GM03348 (cell line): ENCODE measurements at regions not wholly inside any gene's neighbourhood (a gene's known extent, or its start where the extent isn't known, plus 50 kb on each side); places are given as distances from the start of the nearest gene placed in this dataset.
A peak's percentile ranks its signal among the peaks of the same experiment; 100 is the strongest.
"Not testable (repeated sequence)": the region's sequence is repeated elsewhere in the genome, so short reads cannot be mapped to it uniquely, and the experiment has no call there.

Experiments
- DNase-seq: peaks from one replicate; pipeline ENCODE4 v3.0.0; 2012; ENCODE audit warnings: low spot score

- DNase-seq: no peak
Observed at GRCh38 chr7:24395512-24395911, 111.5 kb downstream of the NPY start.

DNA sequence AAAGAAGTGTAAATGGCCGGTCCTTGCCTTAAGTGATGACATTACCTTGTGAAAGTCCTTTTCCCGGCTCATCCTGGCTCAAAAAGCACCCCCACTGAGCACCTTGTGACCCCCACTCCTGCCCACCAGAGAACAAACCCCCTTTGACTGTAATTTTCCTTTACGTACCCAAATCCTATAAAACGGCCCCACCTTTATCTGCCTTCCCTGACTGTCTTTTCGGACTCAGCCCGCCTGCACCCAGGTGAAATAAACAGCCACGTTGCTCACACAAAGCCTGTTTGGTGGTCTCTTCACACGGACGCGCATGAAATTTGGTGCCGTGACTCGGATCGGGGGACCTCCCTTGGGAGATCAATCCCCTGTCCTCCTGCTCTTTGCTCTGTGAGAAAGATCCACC is 112.4 kb downstream of the NPY start:
- not testable (repeated sequence) for DNase-seq

- peak; percentile 39 for DNase-seq
Observed at GRCh38 chr7:24401628-24402593, 117.9 kb downstream of the NPY start.

- DNase-seq: no peak
Observed at GRCh38 chr7:24402655-24403054, 118.7 kb downstream of the NPY start.

DNA sequence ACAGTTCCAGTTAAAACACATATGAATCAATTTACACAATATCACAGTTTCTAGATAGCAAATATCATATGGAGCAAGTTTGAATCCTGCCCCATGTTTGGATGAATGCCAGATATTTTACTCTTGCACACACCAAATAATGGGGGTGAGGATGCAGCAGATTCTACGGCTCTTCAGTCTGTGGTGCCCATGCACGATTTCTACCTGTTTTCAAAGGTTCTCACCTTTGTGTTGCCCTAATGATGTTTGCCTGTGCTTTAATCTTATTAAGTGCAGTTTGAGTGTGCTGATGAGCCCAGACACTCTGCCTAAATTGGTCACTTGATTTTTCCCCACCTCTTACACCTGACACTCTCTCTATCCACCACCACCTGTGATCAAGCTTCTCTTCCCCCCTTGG is 119.6 kb downstream of the NPY start:
- DNase-seq: no peak

DNA sequence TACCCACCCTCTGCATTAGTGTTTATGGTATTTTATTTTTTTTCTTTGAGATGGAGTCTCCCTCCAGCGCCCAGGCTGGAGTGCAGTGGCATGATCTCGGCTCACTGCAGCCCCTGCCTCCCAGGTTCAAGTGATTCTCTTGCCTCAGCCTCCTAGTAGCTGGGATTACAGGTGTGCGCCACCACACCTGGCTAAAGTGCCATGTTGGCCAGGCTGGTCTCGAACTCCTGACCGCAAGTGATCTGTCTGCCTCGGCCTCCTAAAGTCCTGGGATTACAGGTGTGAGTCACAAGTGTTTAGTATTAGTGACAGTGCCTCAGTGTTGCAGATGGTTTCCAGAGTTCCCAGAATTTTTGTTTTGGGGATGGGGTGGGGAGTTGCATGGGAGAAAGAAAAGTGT is 120.3 kb downstream of the NPY start:
- no peak for DNase-seq

DNA sequence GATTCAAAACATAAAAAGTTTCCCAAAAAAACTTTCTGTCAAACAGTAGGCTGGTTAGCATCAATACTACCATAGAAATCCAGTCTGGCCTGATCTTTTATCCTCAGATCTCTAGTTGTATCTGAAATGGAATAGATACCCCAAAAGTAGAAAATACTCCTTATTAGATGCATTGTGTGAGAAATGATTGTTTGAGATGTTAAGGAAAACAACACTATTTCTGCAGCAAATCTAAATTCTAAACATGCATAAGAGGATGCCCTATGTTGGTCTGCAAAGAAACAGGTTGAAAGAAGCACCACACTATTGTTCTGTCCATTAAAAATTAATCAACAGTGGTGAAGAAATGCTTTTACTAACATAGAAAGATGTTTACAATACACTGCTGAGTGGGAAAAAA is 121.0 kb downstream of the NPY start:
- no peak for DNase-seq

GRCh38 chr7:24406053-24406788 is 122.2 kb downstream of the NPY start:
- no peak for DNase-seq

DNA sequence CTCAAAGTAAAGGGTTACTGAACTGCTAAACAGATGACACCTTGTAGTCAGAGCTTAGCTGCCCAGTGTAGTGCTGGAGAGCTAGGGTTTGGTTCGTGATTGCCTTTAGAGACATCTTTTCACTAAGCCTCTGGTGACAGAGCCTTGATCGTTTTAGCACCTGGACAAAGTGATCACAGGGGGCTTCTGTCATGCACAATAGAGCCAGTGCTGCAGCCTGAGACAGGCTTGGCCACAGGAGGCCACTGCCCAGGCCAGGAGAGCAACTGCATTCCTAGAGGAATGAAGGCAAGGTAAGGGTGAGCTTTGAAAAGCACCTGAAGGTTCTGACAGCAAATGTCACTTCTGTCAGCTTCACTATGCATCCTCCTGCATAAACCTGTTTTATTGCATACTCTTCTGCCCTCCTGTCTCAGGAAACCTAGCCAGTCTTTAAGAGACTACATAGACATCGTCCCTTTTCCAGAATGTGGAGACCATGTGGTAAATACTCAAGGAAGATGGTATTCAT is 122.9 kb downstream of the NPY start:
- no peak for DNase-seq

DNA sequence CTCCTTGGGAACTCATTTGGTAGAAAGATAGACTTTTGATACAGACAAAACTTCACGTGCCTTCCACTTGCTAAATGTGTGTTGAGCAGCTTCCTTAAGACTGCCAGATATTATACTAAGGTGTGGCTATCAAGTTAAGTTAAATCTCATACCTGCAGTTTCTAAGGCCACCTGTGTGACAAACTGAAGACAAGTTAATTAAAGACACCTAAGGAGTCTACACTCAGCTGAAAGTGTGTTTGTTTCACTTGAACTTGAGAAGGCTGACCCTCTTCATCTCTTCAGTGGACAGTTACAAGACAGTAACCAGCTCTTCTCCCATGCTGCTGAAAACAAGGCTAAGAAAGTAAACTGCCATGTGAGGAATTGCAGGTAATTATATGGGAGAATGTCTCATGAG is 124.0 kb downstream of the NPY start:
- DNase-seq: no peak

DNA sequence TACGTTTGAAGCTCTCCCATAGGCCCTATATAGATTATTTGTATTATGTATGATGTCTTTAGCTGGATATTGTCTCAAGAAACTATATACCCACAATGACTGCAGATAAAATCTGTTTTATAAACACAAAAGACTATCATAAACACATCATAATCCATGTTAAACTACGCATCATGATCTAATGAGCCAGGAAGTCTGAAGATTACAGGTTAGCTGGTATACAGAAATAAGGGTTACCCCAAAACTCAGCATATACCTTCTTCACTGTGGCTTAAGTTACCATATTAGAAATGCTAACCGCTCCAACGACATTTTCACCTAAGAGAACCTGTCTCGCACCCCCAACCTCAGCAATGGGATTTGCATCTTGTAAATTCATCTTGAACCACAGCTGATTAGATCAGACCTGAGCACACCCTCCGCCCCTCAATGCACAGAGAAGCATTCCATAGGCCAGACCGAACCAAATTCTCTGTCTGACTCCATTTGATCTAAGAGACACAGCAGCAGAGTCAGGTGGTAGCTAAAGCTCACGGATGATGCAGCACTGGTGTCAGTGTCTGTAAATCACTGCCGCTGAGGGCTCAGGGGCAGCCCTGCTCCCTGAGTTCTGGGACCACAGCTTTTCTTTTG is 124.9 kb downstream of the NPY start:
- DNase-seq: no peak

- DNase-seq: no peak
Observed at GRCh38 chr7:24409431-24410024, 125.5 kb downstream of the NPY start.

- DNase-seq: no peak
Observed at GRCh38 chr7:24411226-24411625, 127.2 kb downstream of the NPY start.

DNA sequence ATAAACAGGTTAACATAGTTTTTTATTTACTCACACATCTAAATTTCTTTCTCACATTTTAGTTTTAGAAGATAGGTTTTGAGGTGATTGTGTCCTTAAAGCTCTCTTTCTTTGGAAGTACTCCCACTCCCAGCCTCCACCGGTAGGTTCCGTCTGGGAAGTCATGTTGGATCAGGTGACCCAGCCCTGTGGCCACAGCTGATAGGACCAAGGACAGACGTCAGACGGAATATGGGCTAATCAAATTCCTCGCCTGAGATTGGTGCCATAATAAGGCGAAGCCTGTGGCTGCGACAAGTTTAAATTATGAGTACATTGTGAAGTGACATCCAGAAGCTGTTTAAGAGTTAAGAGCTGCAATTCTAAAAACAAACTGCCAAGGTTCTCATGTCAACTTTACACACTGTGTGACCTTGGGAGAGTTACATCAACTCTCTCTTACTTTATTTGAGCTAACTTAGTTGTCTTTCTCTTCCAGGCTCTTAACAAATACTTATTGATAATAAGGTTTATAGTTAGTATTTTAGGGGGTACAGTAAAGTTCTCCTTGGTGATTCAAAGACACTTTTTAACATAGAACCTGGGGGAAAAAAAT is 133.6 kb downstream of the NPY start:
- no peak for DNase-seq

DNA sequence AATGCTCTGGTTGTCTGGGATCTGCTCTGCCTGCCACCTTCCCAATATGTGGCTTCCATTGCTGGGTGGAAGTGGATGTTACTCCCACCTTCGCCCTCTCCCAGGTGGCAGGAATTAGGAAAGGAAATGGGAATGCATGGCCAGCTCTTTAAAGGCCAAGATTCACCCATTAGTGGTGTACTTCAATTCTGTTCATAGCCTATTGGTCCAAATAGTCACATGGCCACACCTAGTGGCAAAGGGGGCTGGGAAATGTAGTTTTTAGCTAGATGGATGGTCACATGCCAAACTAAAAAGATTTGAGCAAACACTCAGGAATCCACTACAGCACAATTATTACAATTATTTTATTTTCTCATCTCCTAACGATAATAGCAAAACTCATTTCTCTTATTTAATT is 135.1 kb downstream of the NPY start:
- DNase-seq: no peak

DNA sequence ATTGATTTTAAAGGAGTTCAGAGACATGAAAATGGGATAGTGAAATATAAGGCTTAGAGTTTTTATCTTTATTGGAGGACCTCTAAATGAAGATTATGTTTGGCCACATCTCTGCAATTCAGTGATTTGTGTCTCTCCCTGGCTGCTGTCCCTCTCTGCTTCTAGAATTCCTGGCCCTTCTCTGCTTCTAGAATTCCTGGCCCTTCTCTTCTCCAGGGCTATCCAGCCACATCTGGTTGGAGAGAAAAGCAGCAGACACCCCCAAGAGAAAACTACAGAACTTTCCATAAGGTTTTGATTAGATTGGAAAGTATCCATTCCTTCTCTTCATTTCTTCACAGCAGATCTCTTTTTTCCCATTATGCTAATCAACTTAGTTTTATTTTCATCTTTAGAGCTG is 135.5 kb downstream of the NPY start:
- DNase-seq: no peak

DNA sequence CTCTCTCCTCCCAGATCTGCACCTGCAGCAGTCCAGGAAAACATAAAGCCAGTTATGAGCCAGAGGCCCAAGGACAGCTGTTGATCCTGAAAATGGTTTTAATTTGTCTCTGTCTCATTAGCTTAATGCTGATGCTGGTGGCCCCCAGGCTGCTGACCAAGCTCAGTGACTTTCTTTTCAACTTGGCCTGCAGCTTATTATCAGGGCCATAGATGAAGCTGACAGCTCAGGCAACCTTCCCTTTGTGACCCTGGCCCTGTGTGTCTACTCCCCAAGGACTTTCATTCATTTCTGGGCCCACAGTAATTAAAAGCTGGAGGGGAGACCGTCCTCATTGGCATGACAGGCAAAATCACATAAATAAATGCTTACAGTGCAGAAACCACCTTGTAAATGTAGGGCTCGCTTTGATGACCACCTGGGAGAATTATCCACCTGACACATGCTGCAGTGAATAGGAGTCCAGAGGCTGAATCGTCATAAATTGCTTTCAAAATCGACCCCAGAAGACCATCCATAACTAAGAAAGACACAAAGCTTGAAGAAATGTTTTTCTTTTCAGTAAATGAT is 138.5 kb downstream of the NPY start:
- DNase-seq: no peak

DNA sequence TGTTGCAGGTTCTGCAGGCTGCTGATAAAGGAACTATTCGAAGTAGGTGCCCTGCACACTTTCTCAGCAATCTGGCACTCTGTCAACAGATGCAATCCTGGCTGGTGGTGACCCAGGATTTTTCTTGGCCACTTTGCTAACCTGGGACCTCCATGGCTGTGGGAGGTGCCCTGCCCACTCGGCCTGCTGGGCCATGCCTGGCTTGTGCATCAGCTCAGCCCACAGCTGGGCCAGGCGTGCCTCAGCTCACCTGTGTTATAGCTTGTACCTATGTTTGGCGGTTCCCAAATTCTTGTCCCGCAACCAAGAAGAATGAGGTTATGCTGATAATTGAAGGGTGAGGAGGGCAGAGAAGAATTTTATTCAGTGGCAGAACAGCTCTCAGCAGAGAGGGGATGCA is 141.7 kb downstream of the NPY start:
- no peak for DNase-seq

DNA sequence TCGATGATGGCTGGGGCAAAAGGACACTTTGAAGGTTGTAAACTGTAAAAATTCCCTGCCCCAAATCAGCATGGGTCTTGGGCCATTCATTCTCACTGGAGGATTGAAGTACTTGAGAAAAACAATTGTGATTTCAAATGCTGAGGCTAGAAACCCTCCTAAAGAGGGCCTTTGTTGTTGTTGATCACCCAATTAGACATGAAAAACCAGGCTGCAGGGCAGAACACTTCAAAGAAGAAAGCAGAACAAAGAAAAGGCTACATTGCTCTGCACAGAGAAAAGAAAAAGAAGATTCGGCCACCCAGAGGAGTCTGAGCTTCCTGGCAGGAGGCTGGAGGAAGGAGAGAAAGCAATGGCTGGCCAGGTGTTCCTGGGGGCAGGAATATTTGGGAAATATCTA is 143.1 kb downstream of the NPY start:
- DNase-seq: no peak

DNA sequence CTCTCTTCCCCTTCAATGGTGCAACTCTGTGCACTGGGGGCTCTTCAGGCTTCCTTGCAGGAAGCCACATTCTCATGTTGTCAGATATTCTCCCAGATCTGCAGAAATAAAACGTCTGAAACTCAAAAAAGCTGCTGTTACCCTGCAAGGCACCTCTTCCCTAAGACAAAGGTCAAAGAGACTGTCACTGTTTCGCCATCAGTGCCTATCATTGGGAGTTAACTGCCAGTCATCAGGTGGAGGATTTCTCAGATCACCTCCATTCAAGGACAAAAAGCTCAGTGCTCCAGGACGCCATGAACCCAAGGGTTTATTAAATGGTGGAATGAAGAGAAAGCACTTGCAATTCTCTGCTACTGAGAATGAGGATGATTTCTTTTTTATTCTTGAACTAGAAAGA is 144.6 kb upstream of the PALS2 start:
- DNase-seq: no peak

- DNase-seq: no peak
Observed at GRCh38 chr7:24432677-24433076, 140.6 kb upstream of the PALS2 start.

DNA sequence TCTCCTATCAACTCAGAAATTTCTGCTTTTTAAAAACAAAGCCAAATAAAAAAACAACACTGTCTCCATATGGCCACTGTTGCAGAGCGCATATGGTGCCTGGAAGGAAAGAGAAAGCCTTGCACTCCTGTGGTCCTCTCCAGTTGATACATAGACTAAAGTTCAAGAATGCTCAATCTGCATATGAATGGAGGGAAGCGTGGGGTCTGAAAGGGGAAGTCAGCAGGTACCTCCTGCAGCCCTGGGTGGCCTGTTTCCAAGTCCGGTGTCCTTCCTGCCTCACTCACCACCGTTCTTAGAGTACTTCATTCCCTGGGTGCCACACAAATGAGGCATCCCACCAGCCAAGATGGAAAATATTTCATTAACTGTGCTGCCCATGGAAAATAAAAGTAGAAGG is 138.3 kb upstream of the PALS2 start:
- no peak for DNase-seq
